ENCODE measurements at regions not wholly inside any gene's neighbourhood (a gene's known extent, or its start where the extent isn't known, plus 50 kb on each side); places are given as distances from the start of the nearest gene placed in this dataset.

GRCh38 chr15:88985547-88986393 is 72.6 kb upstream of the MFGE8 start:
- TF ChIP-seq CTCF (IDR thresholded peaks at IDR 0.05) = no peak
- no peak for TF ChIP-seq POLR2AphosphoS5 (IDR thresholded peaks at IDR 0.05)
